ENCODE measurements at regions not wholly inside any gene's neighbourhood (a gene's known extent, or its start where the extent isn't known, plus 50 kb on each side); places are given as distances from the start of the nearest gene placed in this dataset.
A peak's percentile ranks its signal among the peaks of the same experiment; 100 is the strongest.

DNA sequence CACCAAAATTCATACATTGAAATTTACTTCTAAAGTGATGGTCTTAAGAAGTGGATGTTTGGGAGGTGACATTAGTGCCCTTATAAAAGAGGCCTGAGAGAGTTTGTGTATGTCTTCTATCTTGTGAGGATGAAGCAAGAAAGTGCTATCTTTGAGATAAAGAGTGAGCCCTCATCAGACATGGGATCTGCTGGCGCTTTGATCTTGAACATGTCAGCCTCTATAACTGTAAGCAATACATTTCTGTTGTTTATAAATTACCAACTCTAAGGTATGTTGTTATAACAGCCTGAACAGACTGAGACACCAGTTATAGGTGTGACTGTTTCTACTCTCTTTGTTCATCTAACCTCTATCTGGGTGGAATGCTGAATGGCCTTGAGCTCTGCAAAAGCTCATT lies 54.5 kb upstream of the SETBP1 start:
- Histone ChIP-seq H3K27me3 (replicated peaks) (no peaks in the 10 kb centered on the region), H3K36me3 (replicated peaks) (no peaks in the 10 kb centered on the region), H3K27ac (no peak overlapping the region), H3K4me3 (ENCODE audit: low read depth, low read length) (no peak overlapping the region)
- TF ChIP-seq, protein P1, sequence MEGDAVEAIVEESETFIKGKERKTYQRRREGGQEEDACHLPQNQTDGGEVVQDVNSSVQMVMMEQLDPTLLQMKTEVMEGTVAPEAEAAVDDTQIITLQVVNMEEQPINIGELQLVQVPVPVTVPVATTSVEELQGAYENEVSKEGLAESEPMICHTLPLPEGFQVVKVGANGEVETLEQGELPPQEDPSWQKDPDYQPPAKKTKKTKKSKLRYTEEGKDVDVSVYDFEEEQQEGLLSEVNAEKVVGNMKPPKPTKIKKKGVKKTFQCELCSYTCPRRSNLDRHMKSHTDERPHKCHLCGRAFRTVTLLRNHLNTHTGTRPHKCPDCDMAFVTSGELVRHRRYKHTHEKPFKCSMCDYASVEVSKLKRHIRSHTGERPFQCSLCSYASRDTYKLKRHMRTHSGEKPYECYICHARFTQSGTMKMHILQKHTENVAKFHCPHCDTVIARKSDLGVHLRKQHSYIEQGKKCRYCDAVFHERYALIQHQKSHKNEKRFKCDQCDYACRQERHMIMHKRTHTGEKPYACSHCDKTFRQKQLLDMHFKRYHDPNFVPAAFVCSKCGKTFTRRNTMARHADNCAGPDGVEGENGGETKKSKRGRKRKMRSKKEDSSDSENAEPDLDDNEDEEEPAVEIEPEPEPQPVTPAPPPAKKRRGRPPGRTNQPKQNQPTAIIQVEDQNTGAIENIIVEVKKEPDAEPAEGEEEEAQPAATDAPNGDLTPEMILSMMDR (IDR thresholded peaks at IDR 0.05; ENCODE audit: low read depth, low read length, missing control alignments), result no peak
- in situ Hi-C loops (cut with HindIII; ENCODE audit: low pct_ligation_motif_present, low sequenced_read_pairs), result no loop called here
- no peak for DNase-seq

DNA sequence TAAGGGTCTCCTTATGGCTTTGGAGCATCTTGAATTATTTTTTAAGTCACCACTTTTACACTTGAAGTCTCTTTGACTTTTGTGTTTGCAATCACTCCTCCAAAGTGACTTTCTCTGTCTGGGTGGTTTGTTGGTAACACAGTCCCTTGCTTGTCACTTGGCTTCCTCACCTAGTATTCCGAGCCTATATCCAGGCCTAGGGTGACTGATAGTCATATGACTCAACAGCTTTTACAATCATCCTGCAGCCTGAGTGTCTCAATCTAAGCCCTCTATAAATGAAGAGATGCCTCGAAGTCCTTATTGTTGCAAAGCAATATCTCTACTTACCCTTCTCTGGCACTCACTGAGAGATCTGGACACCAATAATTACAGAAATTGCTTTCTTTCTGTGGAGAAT lies 53.9 kb upstream of the SETBP1 start:
- no peak for DNase-seq
- Histone ChIP-seq H3K4me3 (ENCODE audit: low read depth, low read length) (no peak overlapping the region), H3K27ac (no peak overlapping the region), H3K27me3 (replicated peaks) (no peaks in the 10 kb centered on the region), H3K36me3 (replicated peaks) (no peaks in the 10 kb centered on the region)
- TF ChIP-seq, protein P1 (IDR thresholded peaks at IDR 0.05; ENCODE audit: low read depth, low read length, missing control alignments), result no peak
- in situ Hi-C loops (cut with HindIII; ENCODE audit: low pct_ligation_motif_present, low sequenced_read_pairs), result no loop called here

DNA sequence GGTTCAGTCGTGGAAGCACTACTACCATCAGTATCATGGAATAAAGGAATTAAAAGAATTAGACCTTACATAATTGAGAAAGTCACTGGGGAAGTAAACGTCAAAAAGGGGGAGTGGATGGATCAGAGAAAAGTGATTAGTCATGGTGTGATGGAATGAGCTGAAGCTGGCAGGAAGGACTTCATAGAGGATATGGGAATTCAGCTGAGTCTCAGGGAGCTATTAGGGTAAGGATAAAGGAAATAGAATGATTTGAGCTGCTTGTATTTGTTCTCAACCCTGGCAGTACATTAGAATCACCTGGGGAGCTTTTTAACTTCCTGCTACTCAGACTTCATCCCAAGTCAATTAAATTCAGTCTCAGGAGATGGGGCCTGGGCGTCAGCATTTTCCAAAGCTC lies 53.4 kb upstream of the SETBP1 start:
- H3K27me3 ChIP-seq (replicated peaks), result no peaks in the 10 kb centered on the region
- H3K36me3 ChIP-seq (replicated peaks), result no peaks in the 10 kb centered on the region
- TF ChIP-seq, protein P1 (IDR thresholded peaks at IDR 0.05; ENCODE audit: low read depth, low read length, missing control alignments), result no peak
- in situ Hi-C loops (cut with HindIII; ENCODE audit: low pct_ligation_motif_present, low sequenced_read_pairs), result no loop called here
- DNase-seq, result peak; percentile 44
- no peak overlapping the region for H3K27ac ChIP-seq
- H3K4me3 ChIP-seq (ENCODE audit: low read depth, low read length), result no peak overlapping the region

DNA sequence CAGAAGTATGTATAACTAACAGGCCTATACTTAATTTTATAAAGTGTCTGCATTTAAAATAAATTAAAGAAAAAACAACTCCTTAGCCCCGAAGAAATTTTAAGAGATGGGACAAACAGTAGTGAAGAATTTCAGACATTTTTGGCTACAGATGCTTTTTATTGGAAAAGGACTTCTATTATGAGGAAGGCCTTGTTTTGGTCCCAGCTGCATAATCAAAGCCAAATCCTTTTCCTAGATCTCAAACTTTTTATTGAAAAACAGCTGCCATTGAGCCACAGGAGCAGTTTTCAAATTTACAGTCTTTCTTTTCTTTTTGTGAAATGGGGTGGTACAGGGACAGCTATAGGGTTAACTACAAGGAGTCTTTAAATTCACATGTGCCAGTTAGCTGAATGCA lies 51.3 kb upstream of the SETBP1 start:
- H3K27ac ChIP-seq, result no peak overlapping the region
- no peaks in the 10 kb centered on the region for H3K36me3 ChIP-seq (replicated peaks)
- no peak for DNase-seq
- H3K4me3 ChIP-seq (ENCODE audit: low read depth, low read length), result no peak overlapping the region
- in situ Hi-C loops (cut with HindIII; ENCODE audit: low pct_ligation_motif_present, low sequenced_read_pairs), result no loop called here
- TF ChIP-seq, protein P1 (IDR thresholded peaks at IDR 0.05; ENCODE audit: low read depth, low read length, missing control alignments), result no peak
- H3K27me3 ChIP-seq (replicated peaks), result no peaks in the 10 kb centered on the region

DNA sequence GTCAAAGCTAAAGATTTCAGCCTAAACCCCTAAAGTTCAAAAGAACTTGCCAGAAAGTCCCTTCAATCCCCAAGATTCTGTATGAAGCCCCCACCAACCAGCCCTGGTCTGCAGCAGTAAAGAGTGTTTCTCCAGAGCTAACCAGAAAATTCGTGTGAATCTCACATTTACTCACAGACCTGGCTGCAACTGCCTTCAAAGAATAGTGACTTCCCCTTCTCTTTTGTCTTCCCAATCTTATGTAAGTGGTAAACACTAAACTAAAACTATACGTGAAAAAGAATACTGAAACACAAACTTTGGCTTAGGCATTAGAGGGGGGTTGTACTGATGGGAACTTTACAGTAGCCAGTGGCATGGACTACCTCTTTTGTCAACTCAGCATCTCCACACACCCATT lies 50.6 kb upstream of the SETBP1 start:
- in situ Hi-C loops (cut with HindIII; ENCODE audit: low pct_ligation_motif_present, low sequenced_read_pairs), result no loop called here
- DNase-seq, result no peak
- Histone ChIP-seq H3K27me3 (replicated peaks) (no peaks in the 10 kb centered on the region), H3K27ac (no peak overlapping the region), H3K36me3 (replicated peaks) (no peaks in the 10 kb centered on the region), H3K4me3 (ENCODE audit: low read depth, low read length) (no peak overlapping the region)
- TF ChIP-seq, protein P1 (IDR thresholded peaks at IDR 0.05; ENCODE audit: low read depth, low read length, missing control alignments), result no peak

Data from brain microvascular endothelial cell (primary cell).